PC-9 (cell line): ENCODE measurements at regions not wholly inside any gene's neighbourhood (a gene's known extent, or its start where the extent isn't known, plus 50 kb on each side); places are given as distances from the start of the nearest gene placed in this dataset.

ENCODE experiments used
- BruUV-seq: library from RNA; stranded (reverse); fragments of 400-500 nt; replicated peaks from 2 replicates; lab custom pipeline; 2021; lab: Mats Ljungman, UMichigan
- CTCF ChIA-PET: fragments of 300-600 bp; sonication (Branson Sonifier 250); formaldehyde crosslinking; loops from one replicate; lab custom pipeline; 2022; ENCODE audit warnings: antibody characterized with exemption; lab: Charles Lee
- POLR2A ChIA-PET: fragments of 300-600 bp; sonication (Branson Sonifier 250); formaldehyde crosslinking; loops from one replicate; lab custom pipeline; 2022; ENCODE audit warnings: antibody characterized with exemption; ENCODE audit not compliant: unreplicated experiment; lab: Charles Lee
- DNase-seq, 2 experiments: peaks; one replicate each; pipeline versions ENCODE4 v3.0.0 to v3.0.0-alpha.2; 2015 to 2022; ENCODE audit warnings: mixed read lengths in 1 of 2
- H2AFZ ChIP-seq: fragments of 200-600 bp; sonication (generic); 2 replicates; pipeline ENCODE4 v1.8.1; 2017; ENCODE audit warnings: antibody characterized with exemption
- H3F3A ChIP-seq: fragments of 200-600 bp; sonication (generic); 2 replicates; pipeline ENCODE4 v1.8.1; 2017; ENCODE audit warnings: antibody characterized with exemption, mild to moderate bottlenecking, low read depth; ENCODE audit not compliant: insufficient read depth
- H3K27ac ChIP-seq: fragments of 200-600 bp; sonication (generic); 2 replicates; pipeline ENCODE4 v1.6.1; 2016; ENCODE audit warnings: mixed run types
- H3K27me3 ChIP-seq: fragments of 200-600 bp; sonication (generic); 2 replicates; pipeline ENCODE4 v1.6.1; 2016; ENCODE audit warnings: low read depth, mixed run types; ENCODE audit not compliant: insufficient read depth
- H3K36me3 ChIP-seq: fragments of 200-600 bp; sonication (generic); 2 replicates; pipeline ENCODE4 v1.6.1; 2016; ENCODE audit warnings: low read depth, mixed run types
- H3K4me1 ChIP-seq: fragments of 200-600 bp; sonication (generic); replicated peaks from 2 replicates; pipeline ENCODE4 v1.6.1; 2016; ENCODE audit warnings: mixed run types; ENCODE audit not compliant: insufficient read depth
- H3K4me2 ChIP-seq: fragments of 200-600 bp; sonication (generic); 2 replicates; pipeline ENCODE4 v1.6.1; 2017; ENCODE audit warnings: mixed run types
- H3K4me3 ChIP-seq: fragments of 200-600 bp; sonication (generic); 2 replicates; pipeline ENCODE4 v1.6.1; 2016; ENCODE audit warnings: mixed run types
- H3K79me2 ChIP-seq: fragments of 200-600 bp; sonication (generic); 2 replicates; pipeline ENCODE4 v1.6.1; 2017; ENCODE audit warnings: low read depth, mixed run types
- H3K9me2 ChIP-seq: fragments of 200-600 bp; sonication (generic); 2 replicates; pipeline ENCODE4 v1.8.1; 2017; ENCODE audit warnings: mild to moderate bottlenecking; ENCODE audit not compliant: insufficient read depth
- H3K9me3 ChIP-seq: fragments of 200-600 bp; sonication (generic); 2 replicates; pipeline ENCODE4 v1.8.1; 2016; ENCODE audit warnings: low read depth; ENCODE audit not compliant: insufficient read depth
- H4K20me1 ChIP-seq: fragments of 200-600 bp; sonication (generic); 2 replicates; pipeline ENCODE4 v1.8.1; 2017; ENCODE audit not compliant: insufficient read depth
- EZH2 ChIP-seq: fragments of 200-600 bp; sonication (generic); IDR thresholded peaks from 2 replicates; pipeline ENCODE4 v1.8.0; 2017; ENCODE audit warnings: antibody characterized with exemption, low read depth
- intact Hi-C: fragments of 100-400 bp; cut with micrococcal nuclease; formaldehyde crosslinking; loops from one replicate; pipeline ENCODE4 v1.10.0; 2022; ENCODE audit not compliant: unreplicated experiment
- TF ChIP-seq, protein P1 (sequence below): fragments of 200-600 bp; sonication (generic); conservative IDR thresholded peaks from 2 replicates; pipeline ENCODE4 v1.6.1; 2017; ENCODE audit warnings: mixed run types, antibody characterized with exemption, mild to moderate bottlenecking, moderate library complexity

- no TSS peak for BruUV-seq
- ChIA-PET POLR2A (interaction anchor here (0.6 kb wide), 1 partner anchor 218 kb away, joined by 4 read pairs; no protein-coding TSS in a partner anchor), CTCF (no interaction called here)
- DNase-seq = no peak
- no peaks in the 10 kb centered on the region for H4K20me1 ChIP-seq
- no peaks in the 10 kb centered on the region for H3K79me2 ChIP-seq
- no peak for TF ChIP-seq EZH2
- TF ChIP-seq, protein P1, sequence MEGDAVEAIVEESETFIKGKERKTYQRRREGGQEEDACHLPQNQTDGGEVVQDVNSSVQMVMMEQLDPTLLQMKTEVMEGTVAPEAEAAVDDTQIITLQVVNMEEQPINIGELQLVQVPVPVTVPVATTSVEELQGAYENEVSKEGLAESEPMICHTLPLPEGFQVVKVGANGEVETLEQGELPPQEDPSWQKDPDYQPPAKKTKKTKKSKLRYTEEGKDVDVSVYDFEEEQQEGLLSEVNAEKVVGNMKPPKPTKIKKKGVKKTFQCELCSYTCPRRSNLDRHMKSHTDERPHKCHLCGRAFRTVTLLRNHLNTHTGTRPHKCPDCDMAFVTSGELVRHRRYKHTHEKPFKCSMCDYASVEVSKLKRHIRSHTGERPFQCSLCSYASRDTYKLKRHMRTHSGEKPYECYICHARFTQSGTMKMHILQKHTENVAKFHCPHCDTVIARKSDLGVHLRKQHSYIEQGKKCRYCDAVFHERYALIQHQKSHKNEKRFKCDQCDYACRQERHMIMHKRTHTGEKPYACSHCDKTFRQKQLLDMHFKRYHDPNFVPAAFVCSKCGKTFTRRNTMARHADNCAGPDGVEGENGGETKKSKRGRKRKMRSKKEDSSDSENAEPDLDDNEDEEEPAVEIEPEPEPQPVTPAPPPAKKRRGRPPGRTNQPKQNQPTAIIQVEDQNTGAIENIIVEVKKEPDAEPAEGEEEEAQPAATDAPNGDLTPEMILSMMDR = no peak
- no peaks in the 10 kb centered on the region for H3K36me3 ChIP-seq
- H2AFZ ChIP-seq = no peak overlapping the region
- H3K9me3 ChIP-seq = peaks cover 4% of the 10 kb centered on the region; the same call in 1 of the 2 replicates
- no peak overlapping the region for H3K4me2 ChIP-seq
- no peaks in the 10 kb centered on the region for H3K27me3 ChIP-seq
- H3K4me1 ChIP-seq = peaks cover 37% of the 10 kb centered on the region
- H3K9me2 ChIP-seq = no peaks in the 10 kb centered on the region
- no peak overlapping the region for H3K4me3 ChIP-seq
- H3K27ac ChIP-seq = no peak overlapping the region
- intact Hi-C loops = loop anchor here (10.0 kb wide), 1 partner anchor 193 kb away; no protein-coding TSS in a partner anchor
- peaks cover 15% of the 10 kb centered on the region; the same call in 1 of the 2 replicates for H3F3A ChIP-seq
Measured at GRCh38 chr5:68551436-68551835, 335.9 kb downstream of the PIK3R1 start.

DNA sequence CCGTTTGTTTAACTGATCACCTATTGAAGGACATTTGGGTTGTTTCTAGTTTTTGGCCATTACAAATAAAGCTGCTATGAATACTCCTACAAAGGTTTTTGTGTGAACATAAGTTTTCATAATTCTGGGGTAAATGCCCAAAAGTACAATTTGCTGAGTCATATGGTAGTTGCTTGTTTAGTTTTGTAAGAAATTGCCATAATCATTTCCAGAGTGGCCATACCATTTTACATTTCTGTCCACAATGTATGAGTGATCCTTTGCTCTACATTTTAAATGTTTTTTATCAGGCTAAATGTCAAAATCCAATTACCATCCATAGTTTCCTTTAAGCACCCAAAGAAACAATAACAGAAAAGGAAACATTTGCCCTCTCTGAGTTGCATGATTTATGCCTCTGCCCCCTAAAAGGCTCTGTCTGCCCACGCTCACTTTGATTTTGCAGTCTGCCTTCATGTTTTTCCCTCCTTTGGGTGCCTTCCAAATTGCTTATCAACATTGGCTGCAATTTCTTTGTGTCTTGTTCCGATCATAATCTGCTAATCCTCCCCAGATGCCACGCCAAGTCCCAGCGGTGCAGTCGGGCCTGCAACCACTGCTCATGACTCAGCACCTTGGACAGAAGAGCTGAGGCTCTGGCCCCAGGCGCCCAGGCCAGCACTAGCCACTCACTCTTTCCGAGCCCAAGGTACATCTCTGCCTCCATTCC lies 339.2 kb downstream of the PIK3R1 start:
- Histone ChIP-seq H3K9me3 (peaks cover 16% of the 10 kb centered on the region; the same call in 1 of the 2 replicates), H3K4me2 (no peak overlapping the region), H3F3A (peaks cover 8% of the 10 kb centered on the region; the same call in 1 of the 2 replicates), H3K79me2 (no peaks in the 10 kb centered on the region), H3K4me1 (peaks cover 37% of the 10 kb centered on the region), H4K20me1 (no peaks in the 10 kb centered on the region), H3K36me3 (no peaks in the 10 kb centered on the region), H3K4me3 (no peak overlapping the region), H3K9me2 (no peaks in the 10 kb centered on the region), H2AFZ (no peak overlapping the region), H3K27me3 (no peaks in the 10 kb centered on the region), H3K27ac (no peak overlapping the region)
- DNase-seq = peak in 1 of 2 experiments; percentile 69
- POLR2A ChIA-PET = no interaction called here
- CTCF ChIA-PET = no interaction called here
- intact Hi-C loops = loop anchor here (2.0 to 10.0 kb wide), 2 partner anchors 190 to 268 kb away; no protein-coding TSS in a partner anchor
- TF ChIP-seq EZH2 = no peak
- TF ChIP-seq, protein P1 = no peak
- no TSS peak for BruUV-seq

- Histone ChIP-seq H3K27me3 (no peaks in the 10 kb centered on the region), H3K9me2 (no peaks in the 10 kb centered on the region), H3K36me3 (no peaks in the 10 kb centered on the region), H3K27ac (no peak overlapping the region), H3F3A (no peaks in the 10 kb centered on the region), H3K4me3 (no peak overlapping the region), H3K9me3 (peaks cover 16% of the 10 kb centered on the region; the same call in 1 of the 2 replicates), H3K4me2 (no peak overlapping the region), H4K20me1 (no peaks in the 10 kb centered on the region), H3K4me1 (peaks cover 27% of the 10 kb centered on the region), H2AFZ (no peak overlapping the region), H3K79me2 (no peaks in the 10 kb centered on the region)
- intact Hi-C loops = loop anchor here (2.0 to 10.0 kb wide), 2 partner anchors 189 to 269 kb away; no protein-coding TSS in a partner anchor
- no TSS peak for BruUV-seq
- POLR2A ChIA-PET = no interaction called here
- no peak for DNase-seq
- TF ChIP-seq EZH2 = no peak
- TF ChIP-seq, protein P1 = no peak
- CTCF ChIA-PET = no interaction called here
Measured at GRCh38 chr5:68555907-68556681, 340.5 kb downstream of the PIK3R1 start.
